SKM-1 treated with dmso at 0.1 percent for 144 hours (cell line): ENCODE measurements at regions not wholly inside any gene's neighbourhood (a gene's known extent, or its start where the extent isn't known, plus 50 kb on each side); places are given as distances from the start of the nearest gene placed in this dataset.
"Not testable (repeated sequence)": the region's sequence is repeated elsewhere in the genome, so short reads cannot be mapped to it uniquely, and the experiment has no call there.

Experiments
- DNase-seq: peaks from one replicate; lab custom pipeline; 2025; ENCODE audit not compliant: unreplicated experiment; lab: John Stamatoyannopoulos, UW

- DNase-seq = no peak
These were observed 449.5 kb upstream of the TBL1XR1 start for GRCh38 chr3:177646749-177647148.

- no peak for DNase-seq
These were observed 450.1 kb upstream of the TBL1XR1 start for GRCh38 chr3:177647341-177647740.

- no peak for DNase-seq
These were observed 450.6 kb upstream of the TBL1XR1 start for GRCh38 chr3:177647876-177648275.

GRCh38 chr3:177652556-177653291 is 455.4 kb upstream of the TBL1XR1 start:
- DNase-seq = no peak

DNA sequence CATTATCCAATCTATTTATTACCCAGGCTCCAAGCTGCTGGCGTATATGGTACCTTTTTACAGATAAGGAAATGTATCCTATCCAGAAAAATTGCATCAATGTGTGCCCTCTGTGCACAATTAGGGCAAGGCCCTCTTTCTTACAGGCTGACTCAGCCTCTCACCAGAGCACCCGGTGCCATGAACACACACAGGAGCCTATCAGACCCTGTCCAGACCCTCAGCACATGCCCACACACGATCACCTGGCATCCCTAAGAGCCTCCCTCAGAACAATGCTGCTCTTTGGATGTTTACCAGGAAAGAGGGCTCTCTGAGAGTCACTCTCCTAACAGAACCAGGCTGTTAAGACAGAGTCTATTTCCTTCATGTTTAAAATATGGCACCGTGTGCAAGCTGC is 460.0 kb upstream of the TBL1XR1 start:
- DNase-seq = no peak

GRCh38 chr3:177658354-177658753 is 461.1 kb upstream of the TBL1XR1 start:
- DNase-seq = no peak

DNA sequence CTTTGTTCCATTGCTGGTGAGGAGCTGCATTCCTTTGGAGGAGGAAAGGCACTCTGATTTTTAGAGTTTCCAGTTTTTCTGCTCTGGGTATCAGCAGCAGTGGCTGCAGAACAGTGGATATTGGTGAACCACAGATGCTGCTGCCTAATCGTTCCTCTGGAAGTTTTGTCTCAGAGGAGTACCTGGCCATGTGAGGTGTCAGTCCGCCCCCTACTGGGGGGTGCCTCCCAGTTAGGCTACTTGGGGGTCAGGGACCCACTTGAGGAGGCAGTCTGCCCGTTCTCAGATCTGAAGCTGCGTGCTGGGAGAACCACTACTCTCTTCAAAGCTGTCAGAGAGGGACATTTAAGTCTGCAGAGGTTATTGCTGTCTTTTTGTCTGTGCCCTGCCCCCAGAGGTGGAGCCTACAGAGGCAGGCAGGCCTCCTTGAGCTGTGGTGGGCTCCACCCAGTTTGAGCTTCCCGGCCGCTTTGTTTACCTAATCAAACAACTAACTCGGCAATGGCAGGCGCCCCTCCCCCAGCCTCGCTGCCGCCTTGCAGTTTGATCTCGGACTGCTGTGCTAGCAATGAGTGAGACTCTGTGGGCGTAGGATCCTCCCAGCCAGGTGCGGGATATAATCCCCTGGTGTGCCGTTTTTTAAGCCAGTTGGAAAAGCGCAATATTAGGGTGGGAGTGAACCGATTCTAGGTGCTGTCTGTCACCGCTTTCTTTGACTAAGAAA is 467.3 kb upstream of the TBL1XR1 start:
- DNase-seq = not testable (repeated sequence)

GRCh38 chr3:177665122-177665808 is 468.0 kb upstream of the TBL1XR1 start:
- DNase-seq = no peak

GRCh38 chr3:177672252-177672911 is 475.1 kb upstream of the TBL1XR1 start:
- no peak for DNase-seq

DNA sequence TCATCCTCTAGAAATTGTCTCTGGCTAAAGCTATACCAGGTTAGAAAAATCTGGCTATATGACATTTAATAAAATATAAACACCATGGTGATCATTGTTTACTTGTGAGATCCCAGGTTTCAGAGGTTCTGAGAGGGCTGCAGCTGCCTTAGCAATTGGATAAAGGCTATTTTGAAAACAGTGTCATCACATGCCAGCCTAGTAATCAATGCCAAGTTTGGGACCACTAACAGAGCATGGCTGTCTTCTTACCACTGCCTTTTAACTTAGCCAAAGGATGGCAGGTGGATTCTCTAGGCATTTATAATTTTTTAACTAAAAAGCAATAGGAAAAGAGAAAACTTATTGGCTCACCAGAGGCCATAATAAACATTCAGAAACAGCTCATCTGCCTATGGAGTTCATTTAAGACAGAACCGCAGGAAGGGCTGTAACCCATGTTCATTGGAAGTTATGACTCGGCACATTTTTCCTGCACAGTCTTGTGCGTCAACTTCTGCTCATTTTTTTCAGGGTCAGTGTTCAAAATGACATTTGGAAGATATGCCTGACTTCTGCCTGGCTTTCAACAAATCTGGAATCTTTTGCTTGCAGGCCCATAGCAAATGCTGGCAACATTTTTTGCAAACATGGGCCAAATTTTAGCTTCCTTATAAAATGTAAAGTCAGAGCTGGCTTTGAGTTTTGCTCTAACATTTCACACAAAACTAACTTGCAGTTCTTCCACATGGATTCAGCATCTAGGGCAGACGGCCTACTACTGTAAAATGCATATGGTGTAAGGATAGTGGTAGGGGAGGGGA is 476.0 kb upstream of the TBL1XR1 start:
- DNase-seq = no peak

DNA sequence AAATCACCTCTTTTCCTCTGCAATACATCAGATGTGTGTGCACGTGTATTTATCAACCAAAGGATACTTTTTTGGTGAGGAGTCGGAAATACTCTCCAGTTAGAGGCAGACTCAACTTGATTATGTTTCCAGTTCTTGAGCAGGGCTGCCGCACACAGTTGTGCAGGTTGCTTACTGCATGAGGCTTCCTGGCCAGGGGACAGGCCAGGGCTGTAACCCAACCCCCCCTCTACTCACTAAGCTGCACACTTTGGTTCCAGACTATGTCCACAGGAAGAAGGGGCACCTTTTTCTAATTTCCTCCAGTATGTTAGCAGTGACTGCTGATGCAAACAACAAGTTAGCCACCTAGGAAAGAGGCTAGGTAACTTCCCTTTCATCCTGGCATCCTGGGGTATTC is 476.9 kb upstream of the TBL1XR1 start:
- no peak for DNase-seq

GRCh38 chr3:177676148-177676547 is 478.9 kb upstream of the TBL1XR1 start:
- no peak for DNase-seq

DNA sequence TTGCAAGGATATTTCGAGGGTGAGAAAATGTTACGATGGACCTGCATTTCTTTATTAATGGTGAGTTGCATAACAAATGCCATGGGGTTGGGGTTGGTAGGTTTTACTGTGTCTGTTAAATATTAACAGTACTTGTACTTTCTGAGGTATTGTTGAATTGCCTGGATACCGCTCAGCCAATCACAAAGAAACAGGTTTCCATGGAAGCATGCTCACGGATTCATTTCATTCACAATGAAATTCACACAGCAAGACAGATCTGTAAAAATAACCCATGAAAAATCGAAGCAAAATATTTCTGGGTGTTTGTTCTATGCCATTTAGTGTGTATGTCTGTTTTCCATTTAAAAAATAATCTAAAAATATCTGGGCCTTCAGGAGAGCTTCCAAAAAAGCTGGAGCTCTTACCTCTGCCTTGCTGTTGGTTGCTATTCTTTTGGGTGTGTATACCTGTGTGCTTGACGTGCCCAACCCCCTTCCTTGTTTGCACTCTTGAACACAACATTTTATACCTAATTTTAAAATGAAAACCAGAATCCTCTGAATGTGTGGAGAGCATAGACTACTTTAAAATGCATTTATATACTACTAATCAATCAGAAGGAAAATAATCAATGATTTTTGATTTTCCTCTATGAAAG is 479.8 kb upstream of the TBL1XR1 start:
- no peak for DNase-seq

- no peak for DNase-seq
These were observed 482.5 kb upstream of the TBL1XR1 start for GRCh38 chr3:177679568-177680471.

DNA sequence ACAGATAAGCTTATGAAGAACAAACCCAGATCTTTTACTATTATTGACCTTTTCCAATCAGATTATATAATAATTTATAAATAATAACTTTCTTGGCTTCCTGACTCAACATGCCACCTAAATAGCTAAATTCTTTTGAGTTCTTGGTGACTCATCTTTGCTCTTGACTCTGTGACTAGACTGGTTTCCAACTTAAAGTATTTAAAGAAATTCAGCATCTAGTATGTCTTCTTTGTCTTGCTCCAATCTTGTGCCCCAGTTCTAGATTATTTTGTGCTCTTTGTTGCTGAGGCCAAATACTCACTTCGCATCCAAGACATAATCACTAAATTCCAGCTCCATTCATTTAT is 483.2 kb upstream of the TBL1XR1 start:
- DNase-seq = no peak

- DNase-seq = no peak
These were observed 483.9 kb upstream of the TBL1XR1 start for GRCh38 chr3:177681156-177681555.

GRCh38 chr3:177681852-177682251 is 484.6 kb upstream of the TBL1XR1 start:
- no peak for DNase-seq

DNA sequence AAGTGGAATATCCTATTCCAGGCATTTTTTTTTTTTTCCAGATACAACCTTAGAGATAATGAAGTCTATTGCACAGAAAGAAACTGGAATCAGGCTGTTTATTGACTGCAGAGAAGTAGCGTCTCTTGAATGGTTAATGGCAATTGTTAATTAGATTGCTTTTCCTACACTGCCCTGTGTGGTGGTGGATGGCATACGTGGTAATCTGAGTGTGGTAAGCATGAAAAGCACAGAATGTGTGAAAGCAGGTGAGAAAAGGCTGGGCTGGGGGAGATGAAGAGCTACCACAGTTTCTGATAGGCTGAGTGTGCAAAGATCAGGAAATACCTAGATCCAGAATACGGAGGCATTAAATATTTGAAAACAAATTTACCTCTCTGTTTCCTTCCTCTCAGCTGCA is 486.3 kb upstream of the TBL1XR1 start:
- no peak for DNase-seq

DNA sequence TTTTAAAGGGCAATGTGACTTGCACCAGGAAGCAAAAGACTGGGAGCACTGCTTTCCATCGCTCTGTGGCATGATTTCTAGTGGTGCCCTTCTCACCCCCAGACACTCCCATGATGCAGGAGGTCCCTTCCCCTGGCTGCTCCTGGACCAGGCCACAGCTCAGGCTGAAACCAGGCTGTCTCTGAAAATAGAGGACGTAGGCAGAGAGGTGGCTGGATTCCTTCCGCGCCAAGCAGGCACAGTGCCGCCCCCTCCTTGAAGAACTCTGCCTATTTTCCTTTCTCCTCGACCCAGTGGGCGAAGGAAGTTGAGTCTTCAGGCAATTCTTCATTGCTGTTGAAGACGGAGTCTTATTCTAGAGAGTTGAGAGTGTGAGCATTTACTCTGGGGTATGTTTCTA is 489.4 kb upstream of the TBL1XR1 start:
- DNase-seq = no peak
